ENCODE measurements at regions not wholly inside any gene's neighbourhood (a gene's known extent, or its start where the extent isn't known, plus 50 kb on each side); places are given as distances from the start of the nearest gene placed in this dataset.

DNA sequence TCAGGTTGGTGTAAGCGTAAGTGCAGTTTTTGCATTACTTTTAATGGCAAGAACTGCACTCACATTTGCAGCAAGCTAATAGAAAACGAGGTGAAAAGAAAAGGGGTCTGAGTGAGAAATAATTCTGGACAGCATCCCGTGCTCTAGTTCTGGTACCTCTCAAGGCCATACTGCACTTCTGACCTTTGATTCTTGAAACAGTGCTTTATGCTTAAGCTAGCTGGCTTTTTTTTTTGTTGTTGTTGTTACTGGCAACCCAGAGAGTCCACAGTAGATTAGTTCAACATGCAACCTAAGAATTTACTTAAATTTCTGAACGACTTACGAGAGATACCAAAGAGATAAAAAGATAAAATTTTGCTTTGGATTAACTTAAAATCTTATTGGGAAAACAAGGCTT lies 75.2 kb upstream of the PRKD1 start:
- Histone ChIP-seq H3K4me3 (no peak overlapping the region), H3K36me3 (no peaks in the 10 kb centered on the region), H3K4me1 (no peaks in the 10 kb centered on the region), H3K9me3 (no peaks in the 10 kb centered on the region), H3K27ac (no peak overlapping the region), H3K27me3 (no peaks in the 10 kb centered on the region)
- no peak for DNase-seq
- WGBS, 2 donors = 68 to 72% methylated on average over 5 of the region's 5 CpGs
- intact Hi-C loops (cut with DNase I) = loop anchor here (5.0 kb wide), 1 partner anchor 451 kb away; no protein-coding TSS in a partner anchor
- TF ChIP-seq POLR2A (IDR thresholded peaks at IDR 0.05) (no peak), CTCF (IDR thresholded peaks at IDR 0.05) (no peak)

DNA sequence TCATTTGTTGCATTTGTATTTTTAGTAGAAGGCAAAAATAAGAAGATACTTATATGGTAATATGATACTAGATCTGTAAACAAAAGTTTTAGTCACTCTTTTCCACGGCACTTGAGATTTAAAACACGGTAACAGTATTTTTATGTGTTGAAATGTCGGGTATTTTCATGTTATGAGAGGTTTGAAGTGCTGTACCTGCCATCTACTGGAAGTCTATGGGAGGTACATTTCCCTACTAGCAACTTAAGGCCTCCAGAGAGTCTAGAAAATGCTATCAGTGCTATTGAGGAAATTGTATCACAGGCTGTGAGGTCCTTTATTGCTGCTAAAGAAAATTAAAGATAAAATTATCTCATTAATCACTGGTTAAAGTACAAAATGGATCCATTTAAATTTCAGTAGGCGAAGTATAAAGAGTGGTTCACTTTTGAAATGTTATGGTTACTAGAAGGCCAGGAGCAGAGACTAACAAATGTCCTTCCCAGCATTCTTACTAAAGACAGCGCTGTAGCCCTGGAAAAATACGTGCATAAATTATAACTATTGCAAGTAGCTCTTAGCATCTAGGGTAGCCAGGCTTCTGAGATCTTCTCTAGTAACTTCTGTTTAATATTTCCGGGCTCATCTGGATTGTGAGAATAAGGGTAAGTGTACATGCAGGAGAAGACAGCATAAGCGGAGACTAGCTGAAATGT lies 77.6 kb upstream of the PRKD1 start:
- no peak for DNase-seq
- WGBS, 2 donors = 45 to 51% methylated on average over 8 of the region's 8 CpGs
- intact Hi-C loops (cut with DNase I) = no loop called here
- Histone ChIP-seq H3K9me3 (no peaks in the 10 kb centered on the region), H3K4me1 (no peaks in the 10 kb centered on the region), H3K27ac (no peak overlapping the region), H3K36me3 (no peaks in the 10 kb centered on the region), H3K4me3 (no peak overlapping the region), H3K27me3 (no peaks in the 10 kb centered on the region)
- TF ChIP-seq CTCF (IDR thresholded peaks at IDR 0.05) = peak; percentile 25 to 59 (median 51)
- no peak for TF ChIP-seq POLR2A (IDR thresholded peaks at IDR 0.05)

DNA sequence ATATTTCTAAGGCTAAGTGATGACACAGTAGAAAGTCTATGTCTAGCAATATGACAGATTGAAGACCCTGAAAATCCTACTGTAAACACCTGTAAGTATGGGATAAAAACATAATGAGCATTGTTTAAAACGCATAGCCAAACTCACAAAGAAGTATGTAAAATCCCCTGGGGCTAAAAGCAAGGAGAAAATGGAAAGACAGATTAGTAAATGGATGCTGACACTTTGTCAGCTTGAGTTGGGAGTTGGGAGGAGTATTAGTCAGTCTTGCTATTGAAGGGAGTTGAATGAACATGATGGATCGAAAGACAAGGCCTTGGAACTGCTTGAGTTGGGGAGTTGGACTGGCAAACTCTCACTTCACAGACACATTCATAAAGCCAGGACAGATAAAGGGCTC lies 79.0 kb upstream of the PRKD1 start:
- TF ChIP-seq POLR2A (IDR thresholded peaks at IDR 0.05) (no peak), CTCF (IDR thresholded peaks at IDR 0.05) (no peak)
- Histone ChIP-seq H3K27ac (no peak overlapping the region), H3K4me1 (no peaks in the 10 kb centered on the region), H3K9me3 (no peaks in the 10 kb centered on the region), H3K36me3 (no peaks in the 10 kb centered on the region), H3K27me3 (no peaks in the 10 kb centered on the region), H3K4me3 (no peak overlapping the region)
- intact Hi-C loops (cut with DNase I) = no loop called here
- WGBS, 2 donors = 26 to 50% methylated on average over 2 of the region's 2 CpGs
- DNase-seq = no peak

- H3K36me3 ChIP-seq = no peaks in the 10 kb centered on the region
- intact Hi-C loops (cut with DNase I) = no loop called here
Measured at GRCh38 chr14:30015489-30015888, 87.8 kb upstream of the PRKD1 start.

DNA sequence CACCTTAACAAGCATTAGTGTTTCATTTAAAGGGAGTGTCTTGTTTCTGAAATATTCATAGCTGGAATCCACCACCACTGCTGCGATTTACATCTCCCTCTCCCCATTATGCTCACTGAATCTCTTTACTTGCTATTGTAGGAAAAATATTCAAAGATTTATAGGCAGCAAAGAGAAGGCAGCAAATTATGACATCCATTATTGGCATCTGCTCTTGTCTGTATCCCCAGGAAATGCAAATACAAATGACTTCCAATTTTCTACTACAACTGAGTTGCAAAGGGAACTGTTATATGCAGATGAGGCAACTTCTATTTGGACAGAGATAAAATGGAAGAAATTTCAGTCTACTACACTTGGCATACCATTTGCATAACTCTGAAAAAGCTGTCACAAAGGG lies 88.4 kb upstream of the PRKD1 start:
- Histone ChIP-seq H3K27ac (no peak overlapping the region), H3K27me3 (no peaks in the 10 kb centered on the region), H3K9me3 (no peaks in the 10 kb centered on the region), H3K4me3 (no peak overlapping the region), H3K36me3 (no peaks in the 10 kb centered on the region), H3K4me1 (no peaks in the 10 kb centered on the region)
- no peak for DNase-seq
- TF ChIP-seq CTCF (IDR thresholded peaks at IDR 0.05) (no peak), POLR2A (IDR thresholded peaks at IDR 0.05) (no peak)
- 62 to 100% methylated on average over 1 of the region's 1 CpG for WGBS, 2 donors
- intact Hi-C loops (cut with DNase I) = no loop called here

More at GRCh38 chr14:30015489-30015888, 87.8 kb upstream of the PRKD1 start:
- H3K9me3 ChIP-seq = no peaks in the 10 kb centered on the region
- no peaks in the 10 kb centered on the region for H3K4me1 ChIP-seq
- H3K27ac ChIP-seq = no peak overlapping the region
- TF ChIP-seq CTCF (IDR thresholded peaks at IDR 0.05) = no peak
- no peak for TF ChIP-seq POLR2A (IDR thresholded peaks at IDR 0.05)
- no peak for DNase-seq
- no peaks in the 10 kb centered on the region for H3K27me3 ChIP-seq
- 82 to 91% methylated on average over 2 of the region's 2 CpGs for WGBS, 2 donors
- H3K4me3 ChIP-seq = no peak overlapping the region

All from esophagus squamous epithelium (tissue), 5 donors.